Spleen (tissue), 3 donors: ENCODE measurements at regions not wholly inside any gene's neighbourhood (a gene's known extent, or its start where the extent isn't known, plus 50 kb on each side); places are given as distances from the start of the nearest gene placed in this dataset.

Experiments
- POLR2A ChIP-seq, 3 donors: fragments of 450-650 bp; IDR thresholded peaks; one replicate each; pipeline ENCODE4 v1.5.1; 2017; ENCODE audit warnings: antibody characterized with exemption in 3 of 3, mild to moderate bottlenecking in 1 of 3
- POLR2AphosphoS5 ChIP-seq, 3 donors: sonication (generic); formaldehyde crosslinking; IDR thresholded peaks; one replicate each; pipeline ENCODE4 v1.5.1; 2017; ENCODE audit warnings: antibody characterized with exemption in 3 of 3

- TF ChIP-seq POLR2AphosphoS5 (IDR thresholded peaks at IDR 0.05) (no peak), POLR2A (IDR thresholded peaks at IDR 0.05) (no peak)
Measured at GRCh38 chr12:16121953-16122352, 155.5 kb downstream of the SLC15A5 start.
